Prostate gland (tissue), 2 donors: ENCODE measurements at regions not wholly inside any gene's neighbourhood (a gene's known extent, or its start where the extent isn't known, plus 50 kb on each side); places are given as distances from the start of the nearest gene placed in this dataset.

ENCODE experiments used
- DNase-seq: peaks from one replicate; pipeline ENCODE4 v3.0.0-alpha.2; 2019; ENCODE audit warnings: low spot score
- H3K27ac ChIP-seq, 2 donors: fragments of 200-600 bp; sonication (generic); 2 replicates each; pipeline ENCODE4 v1.5.1; 2017 to 2019
- H3K27me3 ChIP-seq: fragments of 200-600 bp; sonication (generic); replicated peaks from 2 replicates; pipeline ENCODE4 v1.5.1; 2019; ENCODE audit not compliant: insufficient read depth
- H3K36me3 ChIP-seq, 2 donors: fragments of 200-600 bp; sonication (generic); 1 replicate in 1 of 2; 2 replicates in 1 of 2; pipeline versions ENCODE4 v1.5.1 to v1.8.1; 2017 to 2019
- H3K4me1 ChIP-seq: fragments of 200-600 bp; sonication (generic); replicated peaks from 2 replicates; pipeline ENCODE4 v1.5.1; 2019
- H3K4me3 ChIP-seq, 2 donors: fragments of 200-600 bp; sonication (generic); 2 replicates each; pipeline ENCODE4 v1.5.1; 2017 to 2019
- H3K9me3 ChIP-seq: fragments of 200-600 bp; sonication (generic); 2 replicates; pipeline ENCODE4 v1.5.1; 2017
- POLR2A ChIP-seq: fragments of 450-650 bp; IDR thresholded peaks from one replicate; pipeline ENCODE4 v1.6.1; 2016; ENCODE audit warnings: antibody characterized with exemption, mild to moderate bottlenecking
- POLR2AphosphoS5 ChIP-seq: sonication (generic); formaldehyde crosslinking; IDR thresholded peaks from one replicate; pipeline ENCODE4 v1.6.1; 2017; ENCODE audit warnings: antibody characterized with exemption
- WGBS: methylation state at CpG from one replicate; pipeline ENCODE4 v1.1.5; 2018; 5-methylcytosine and 5-hydroxymethylcytosine counted together
- intact Hi-C: fragments of 100-400 bp; cut with DNase I; formaldehyde crosslinking; loops from one replicate; pipeline ENCODE4 v1.14.2; 2022
- TF ChIP-seq, protein P1 (sequence below), 4 experiments: fragments of 200-600 bp in 2 of 4; fragments of 450-650 bp in 2 of 4; sonication (generic) in 2 of 4; IDR thresholded peaks; 1 replicate in 3 of 4; 2 replicates in 1 of 4; pipeline ENCODE4 v1.5.1; 2016 to 2019; ENCODE audit warnings: antibody characterized with exemption in 4 of 4, mild to moderate bottlenecking in 2 of 4, moderate library complexity in 2 of 4

DNA sequence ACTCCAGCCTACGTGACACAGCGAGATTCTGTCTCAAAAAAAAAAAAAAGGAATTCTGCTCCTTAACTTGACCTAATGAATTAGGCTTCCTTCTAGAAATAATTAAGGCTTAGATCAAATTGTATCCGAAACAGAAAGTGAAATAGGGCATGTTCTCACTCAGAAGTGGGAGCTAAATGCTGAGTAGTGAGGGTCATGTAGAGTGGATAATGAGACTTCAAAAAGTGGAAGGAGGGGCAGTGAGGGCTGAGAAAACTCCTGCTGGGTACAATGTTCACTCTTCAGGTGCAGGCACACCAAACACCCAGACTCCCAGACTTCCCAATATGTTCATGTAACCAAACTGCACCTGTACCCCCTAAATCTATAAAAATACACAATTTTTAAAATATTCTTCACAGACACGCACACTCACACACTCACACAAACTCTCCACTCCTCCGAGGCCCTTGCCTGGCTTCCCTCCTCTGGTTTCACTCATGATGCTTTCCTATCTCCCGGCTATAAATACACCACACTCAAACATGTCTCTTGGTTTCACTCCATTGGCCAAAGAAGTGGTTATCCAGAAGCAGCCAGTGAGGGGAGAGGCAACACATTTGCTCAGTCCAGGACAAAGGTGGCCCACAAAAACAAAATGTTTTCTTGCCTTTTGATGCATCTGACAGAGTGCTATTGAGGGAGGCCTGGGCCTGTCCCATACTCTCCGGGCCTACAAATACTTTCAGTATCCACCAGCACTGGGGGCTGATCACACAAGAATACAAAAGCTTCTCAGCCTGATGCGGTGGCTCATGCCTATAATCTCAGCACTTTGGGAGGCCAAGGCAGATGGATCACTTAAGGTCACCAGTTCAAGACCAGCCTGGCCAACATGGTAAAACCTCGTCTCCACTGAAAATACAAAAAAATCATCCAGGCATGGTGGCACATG, 249.2 kb downstream of the TOMM20 start:
- no peak overlapping the region for H3K27ac ChIP-seq
- no peak overlapping the region for H3K4me3 ChIP-seq
- no peak for DNase-seq
- 93% methylated on average over 9 of the region's 9 CpGs for WGBS
- intact Hi-C loops: no loop called here
- no peak for TF ChIP-seq POLR2AphosphoS5
- TF ChIP-seq, protein P1, sequence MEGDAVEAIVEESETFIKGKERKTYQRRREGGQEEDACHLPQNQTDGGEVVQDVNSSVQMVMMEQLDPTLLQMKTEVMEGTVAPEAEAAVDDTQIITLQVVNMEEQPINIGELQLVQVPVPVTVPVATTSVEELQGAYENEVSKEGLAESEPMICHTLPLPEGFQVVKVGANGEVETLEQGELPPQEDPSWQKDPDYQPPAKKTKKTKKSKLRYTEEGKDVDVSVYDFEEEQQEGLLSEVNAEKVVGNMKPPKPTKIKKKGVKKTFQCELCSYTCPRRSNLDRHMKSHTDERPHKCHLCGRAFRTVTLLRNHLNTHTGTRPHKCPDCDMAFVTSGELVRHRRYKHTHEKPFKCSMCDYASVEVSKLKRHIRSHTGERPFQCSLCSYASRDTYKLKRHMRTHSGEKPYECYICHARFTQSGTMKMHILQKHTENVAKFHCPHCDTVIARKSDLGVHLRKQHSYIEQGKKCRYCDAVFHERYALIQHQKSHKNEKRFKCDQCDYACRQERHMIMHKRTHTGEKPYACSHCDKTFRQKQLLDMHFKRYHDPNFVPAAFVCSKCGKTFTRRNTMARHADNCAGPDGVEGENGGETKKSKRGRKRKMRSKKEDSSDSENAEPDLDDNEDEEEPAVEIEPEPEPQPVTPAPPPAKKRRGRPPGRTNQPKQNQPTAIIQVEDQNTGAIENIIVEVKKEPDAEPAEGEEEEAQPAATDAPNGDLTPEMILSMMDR (IDR thresholded peaks at IDR 0.05): no peak
- TF ChIP-seq POLR2A: no peak
- H3K4me1 ChIP-seq: no peaks in the 10 kb centered on the region
- no peaks in the 10 kb centered on the region for H3K36me3 ChIP-seq
- no peaks in the 10 kb centered on the region for H3K9me3 ChIP-seq
- no peaks in the 10 kb centered on the region for H3K27me3 ChIP-seq

- H3K9me3 ChIP-seq: no peaks in the 10 kb centered on the region
- no peaks in the 10 kb centered on the region for H3K27me3 ChIP-seq
- H3K4me1 ChIP-seq: no peaks in the 10 kb centered on the region
- H3K27ac ChIP-seq: no peak overlapping the region
- intact Hi-C loops: no loop called here
- DNase-seq: no peak
- TF ChIP-seq POLR2AphosphoS5 (no peak), POLR2A (no peak)
- TF ChIP-seq, protein P1 (IDR thresholded peaks at IDR 0.05): no peak
- H3K36me3 ChIP-seq: no peaks in the 10 kb centered on the region
- WGBS: 87% methylated on average over 12 of the region's 12 CpGs
- H3K4me3 ChIP-seq: no peak overlapping the region
These were observed 250.3 kb downstream of the TOMM20 start for GRCh38 chr1:234878288-234878687.

DNA sequence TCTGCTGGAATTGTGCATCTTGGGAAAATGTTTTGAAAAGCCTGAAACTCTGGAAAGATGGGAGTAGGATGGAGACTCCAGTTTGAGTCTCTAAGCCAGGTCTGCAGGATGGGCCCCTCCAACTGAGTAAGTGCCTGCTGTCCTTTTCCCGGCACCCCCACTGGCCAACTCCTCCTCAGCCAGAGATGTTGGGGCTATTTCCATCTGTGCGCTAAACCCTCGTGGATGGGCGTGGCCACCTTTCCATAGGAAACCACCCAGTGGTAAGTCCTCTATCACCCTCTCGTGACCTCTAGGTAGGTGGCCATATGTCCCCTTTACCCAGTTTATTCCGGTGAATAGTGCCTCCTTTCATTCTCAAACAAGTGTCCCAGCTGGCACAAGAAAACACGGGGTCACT, 250.9 kb downstream of the TOMM20 start:
- DNase-seq: no peak
- Histone ChIP-seq H3K27ac (no peak overlapping the region), H3K4me3 (no peak overlapping the region), H3K9me3 (no peaks in the 10 kb centered on the region), H3K36me3 (no peaks in the 10 kb centered on the region), H3K4me1 (no peaks in the 10 kb centered on the region), H3K27me3 (no peaks in the 10 kb centered on the region)
- WGBS: 97% methylated on average over 7 of the region's 7 CpGs
- no peak for TF ChIP-seq POLR2AphosphoS5
- TF ChIP-seq POLR2A: no peak
- TF ChIP-seq, protein P1 (IDR thresholded peaks at IDR 0.05): no peak
- intact Hi-C loops: no loop called here

- no peak for DNase-seq
- H3K27ac ChIP-seq: no peak overlapping the region
- no peaks in the 10 kb centered on the region for H3K4me1 ChIP-seq
- TF ChIP-seq, protein P1 (IDR thresholded peaks at IDR 0.05): no peak
- TF ChIP-seq POLR2A (no peak), POLR2AphosphoS5 (no peak)
- no peaks in the 10 kb centered on the region for H3K36me3 ChIP-seq
- WGBS: 76% methylated on average over 15 of the region's 15 CpGs
- H3K9me3 ChIP-seq: no peaks in the 10 kb centered on the region
- intact Hi-C loops: no loop called here
- no peaks in the 10 kb centered on the region for H3K27me3 ChIP-seq
- no peak overlapping the region for H3K4me3 ChIP-seq
These were observed 252.4 kb downstream of the TOMM20 start for GRCh38 chr1:234875953-234876855.
